ACC112 (cell line): ENCODE measurements at regions not wholly inside any gene's neighbourhood (a gene's known extent, or its start where the extent isn't known, plus 50 kb on each side); places are given as distances from the start of the nearest gene placed in this dataset.
"Not testable (repeated sequence)": the region's sequence is repeated elsewhere in the genome, so short reads cannot be mapped to it uniquely, and the experiment has no call there.

Experiments used
- H2AFZ ChIP-seq: fragments of 200-600 bp; sonication (generic); one replicate; pipeline ENCODE4 v1.6.0; 2017; ENCODE audit warnings: antibody characterized with exemption, low read length; ENCODE audit not compliant: unreplicated experiment
- H3K27ac ChIP-seq: fragments of 200-600 bp; sonication (generic); 2 replicates; pipeline ENCODE4 v1.5.1; 2014; ENCODE audit warnings: low read depth, mild to moderate bottlenecking, antibody characterized with exemption, low read length, moderate library complexity
- H3K27me3 ChIP-seq: fragments of 200-600 bp; sonication (generic); 2 replicates; pipeline ENCODE4 v1.6.1; 2014; ENCODE audit warnings: mild to moderate bottlenecking, antibody characterized with exemption, low read length, moderate library complexity, mixed read lengths; ENCODE audit not compliant: insufficient read depth
- H3K36me3 ChIP-seq: fragments of 200-600 bp; sonication (generic); 2 replicates; pipeline ENCODE4 v1.6.1; 2016; ENCODE audit warnings: mild to moderate bottlenecking, antibody characterized with exemption, low read length, moderate library complexity, mixed read lengths; ENCODE audit not compliant: insufficient read depth
- H3K4me1 ChIP-seq: fragments of 200-600 bp; sonication (generic); one replicate; pipeline ENCODE4 v1.6.1; 2016; ENCODE audit warnings: low read length, mixed read lengths; ENCODE audit not compliant: insufficient read depth, unreplicated experiment, control insufficient read depth
- H3K4me3 ChIP-seq: fragments of 200-600 bp; sonication (generic); 2 replicates; pipeline ENCODE4 v1.5.1; 2014; ENCODE audit warnings: mild to moderate bottlenecking, low read depth, low read length
- H3K79me2 ChIP-seq: fragments of 200-600 bp; sonication (generic); one replicate; pipeline ENCODE4 v1.6.0; 2016; ENCODE audit warnings: low read length; ENCODE audit not compliant: control insufficient read depth, unreplicated experiment, insufficient read depth

DNA sequence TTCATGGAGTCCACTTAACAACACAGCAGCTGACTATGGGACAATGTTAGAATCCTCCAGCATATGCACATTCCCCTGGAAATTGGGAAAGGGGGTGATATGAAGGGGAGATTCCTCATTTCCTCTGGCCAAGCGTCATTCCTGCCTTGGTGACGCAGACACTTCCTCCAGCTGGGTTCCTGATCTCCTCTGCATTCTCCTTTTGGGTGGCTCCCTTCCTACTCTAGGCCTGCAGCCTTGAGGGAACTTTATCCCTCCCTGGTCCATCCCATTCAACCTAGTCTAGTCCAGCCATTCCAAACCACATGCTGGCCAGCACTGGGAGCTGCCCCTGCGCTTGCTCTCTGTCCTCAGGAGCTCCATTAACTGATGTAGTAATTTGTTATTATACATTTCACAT lies 216.8 kb downstream of the VAPA start:
- Histone ChIP-seq H3K4me3 (no peak overlapping the region), H3K79me2 (no peaks in the 10 kb centered on the region), H3K4me1 (peaks cover 4% of the 10 kb centered on the region), H2AFZ (no peak overlapping the region), H3K27me3 (peaks cover 50% of the 10 kb centered on the region; the same call in 1 of the 2 replicates), H3K27ac (no peak overlapping the region), H3K36me3 (no peaks in the 10 kb centered on the region)

GRCh38 chr18:10131081-10131459 lies 217.3 kb downstream of the VAPA start:
- Histone ChIP-seq H2AFZ (no peak overlapping the region), H3K27ac (no peak overlapping the region), H3K4me3 (no peak overlapping the region), H3K27me3 (peaks cover 50% of the 10 kb centered on the region; the same call in 1 of the 2 replicates), H3K36me3 (no peaks in the 10 kb centered on the region), H3K4me1 (peaks cover 4% of the 10 kb centered on the region), H3K79me2 (no peaks in the 10 kb centered on the region)

GRCh38 chr18:10131460-10132395 lies 217.9 kb downstream of the VAPA start:
- H2AFZ ChIP-seq, result peak overlapping the region; percentile 60
- peaks cover 4% of the 10 kb centered on the region for H3K4me1 ChIP-seq
- no peak overlapping the region for H3K27ac ChIP-seq

GRCh38 chr18:10133516-10133915 lies 219.7 kb downstream of the VAPA start:
- H3K27ac ChIP-seq, result no peak overlapping the region
- no peaks in the 10 kb centered on the region for H3K79me2 ChIP-seq
- H3K36me3 ChIP-seq, result no peaks in the 10 kb centered on the region
- peaks cover 4% of the 10 kb centered on the region for H3K4me1 ChIP-seq
- H2AFZ ChIP-seq, result no peak overlapping the region
- H3K27me3 ChIP-seq, result peaks cover 39% of the 10 kb centered on the region; the same call in 1 of the 2 replicates
- no peak overlapping the region for H3K4me3 ChIP-seq

More at GRCh38 chr18:10131460-10132395, 217.9 kb downstream of the VAPA start:
- Histone ChIP-seq H3K36me3 (no peaks in the 10 kb centered on the region), H3K4me3 (peak overlapping the region; percentile 25; the same call in 1 of the 2 replicates), H3K27me3 (peaks cover 49% of the 10 kb centered on the region; the same call in 1 of the 2 replicates), H3K79me2 (no peaks in the 10 kb centered on the region)

GRCh38 chr18:10134204-10134603 lies 220.4 kb downstream of the VAPA start:
- H3K4me3 ChIP-seq, result no peak overlapping the region
- peaks cover 33% of the 10 kb centered on the region; the same call in 1 of the 2 replicates for H3K27me3 ChIP-seq
- H3K79me2 ChIP-seq, result no peaks in the 10 kb centered on the region
- H3K27ac ChIP-seq, result no peak overlapping the region
- H2AFZ ChIP-seq, result no peak overlapping the region
- H3K36me3 ChIP-seq, result no peaks in the 10 kb centered on the region
- H3K4me1 ChIP-seq, result peaks cover 4% of the 10 kb centered on the region

DNA sequence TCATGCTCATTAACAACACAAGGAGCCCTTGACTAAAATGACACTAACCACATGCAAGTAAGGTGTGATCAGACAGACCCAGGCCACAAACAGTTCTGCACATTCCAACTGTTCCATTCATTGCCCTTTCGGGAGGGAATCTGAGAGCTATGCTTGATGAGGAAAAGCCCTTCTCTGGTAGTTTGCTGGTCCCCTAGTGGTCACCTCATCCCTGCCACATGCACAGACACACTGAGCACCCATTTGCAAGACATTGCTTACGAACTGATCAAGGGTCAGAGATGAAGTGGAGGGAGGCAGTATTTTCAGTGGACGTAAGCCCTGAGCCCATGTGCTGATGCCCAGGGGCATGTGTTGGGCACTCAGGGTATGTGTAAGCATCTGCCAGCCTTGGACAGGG lies 220.9 kb downstream of the VAPA start:
- not testable (repeated sequence) for H3K36me3 ChIP-seq, H3K4me1 ChIP-seq, H3K4me3 ChIP-seq, H3K79me2 ChIP-seq, H2AFZ ChIP-seq, H3K27ac ChIP-seq
- H3K27me3 ChIP-seq, result peaks cover 29% of the 10 kb centered on the region; the same call in 1 of the 2 replicates

- no peaks in the 10 kb centered on the region for H3K36me3 ChIP-seq
- H2AFZ ChIP-seq, result no peak overlapping the region
- H3K79me2 ChIP-seq, result no peaks in the 10 kb centered on the region
- peaks cover 14% of the 10 kb centered on the region for H3K4me1 ChIP-seq
- H3K4me3 ChIP-seq, result no peak overlapping the region
- H3K27ac ChIP-seq, result no peak overlapping the region
- H3K27me3 ChIP-seq, result peaks cover 26% of the 10 kb centered on the region; the same call in 1 of the 2 replicates
Measured at GRCh38 chr18:10135302-10135926, 221.6 kb downstream of the VAPA start.

GRCh38 chr18:10138719-10139118 lies 224.9 kb downstream of the VAPA start:
- peaks cover 1% of the 10 kb centered on the region; the same call in 1 of the 2 replicates for H3K27me3 ChIP-seq
- H3K4me3 ChIP-seq, result no peak overlapping the region
- H3K4me1 ChIP-seq, result peaks cover 23% of the 10 kb centered on the region
- no peaks in the 10 kb centered on the region for H3K79me2 ChIP-seq
- H2AFZ ChIP-seq, result no peak overlapping the region
- no peak overlapping the region for H3K27ac ChIP-seq
- H3K36me3 ChIP-seq, result no peaks in the 10 kb centered on the region

GRCh38 chr18:10139783-10140410 lies 226.1 kb downstream of the VAPA start:
- Histone ChIP-seq H3K27ac (no peak overlapping the region), H3K4me3 (no peak overlapping the region), H3K27me3 (peaks cover 4% of the 10 kb centered on the region; the same call in 1 of the 2 replicates), H3K36me3 (no peaks in the 10 kb centered on the region), H2AFZ (no peak overlapping the region), H3K79me2 (no peaks in the 10 kb centered on the region), H3K4me1 (peaks cover 23% of the 10 kb centered on the region)

DNA sequence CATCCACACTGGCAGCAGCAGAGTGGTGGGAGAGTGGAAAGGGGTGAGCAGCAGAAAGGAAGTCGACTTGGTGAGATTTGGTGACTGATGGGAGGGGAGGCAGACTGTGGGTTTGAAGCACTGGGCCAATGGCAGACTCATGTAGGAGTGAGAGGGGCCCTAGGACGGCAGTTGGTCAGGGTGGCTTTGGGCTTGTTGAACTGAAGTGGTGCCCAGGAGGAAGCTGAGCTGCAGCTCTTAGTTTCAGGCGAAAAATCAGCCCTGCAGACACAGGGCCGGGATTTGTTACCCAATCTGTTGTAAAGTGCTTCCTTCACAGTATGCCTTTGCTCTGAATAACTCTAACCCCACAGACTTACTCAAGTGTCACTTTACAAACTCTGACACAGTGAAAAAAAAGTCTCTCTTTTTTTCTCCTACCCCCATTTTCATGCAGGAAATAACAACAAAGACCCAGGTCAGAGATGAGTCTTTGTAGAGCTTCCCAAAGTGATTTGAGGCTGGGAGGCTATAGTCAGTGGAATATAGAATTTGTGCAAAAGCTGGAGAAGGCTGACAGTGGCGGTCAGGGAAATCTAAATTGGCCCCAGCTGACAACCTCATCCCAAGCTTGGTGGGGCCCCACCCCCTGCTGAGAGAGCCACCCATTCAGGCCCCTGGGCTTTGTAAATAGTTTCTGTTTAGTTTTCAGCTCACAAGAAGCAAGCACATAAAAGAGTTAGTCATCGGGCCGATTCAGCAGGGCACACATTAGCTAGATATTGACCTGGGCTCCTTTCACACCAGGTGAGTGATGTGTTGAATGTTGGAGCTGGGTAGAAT lies 226.9 kb downstream of the VAPA start:
- Histone ChIP-seq H3K4me1 (peaks cover 23% of the 10 kb centered on the region), H2AFZ (no peak overlapping the region), H3K27ac (no peak overlapping the region), H3K36me3 (no peaks in the 10 kb centered on the region), H3K27me3 (peaks cover 4% of the 10 kb centered on the region; the same call in 1 of the 2 replicates), H3K79me2 (no peaks in the 10 kb centered on the region), H3K4me3 (no peak overlapping the region)
